HK-2 (cell line): ENCODE measurements at regions not wholly inside any gene's neighbourhood (a gene's known extent, or its start where the extent isn't known, plus 50 kb on each side); places are given as distances from the start of the nearest gene placed in this dataset.

ENCODE experiments used
- DNase-seq: peaks from one replicate; pipeline ENCODE4 v3.0.0-alpha.2; 2018; ENCODE audit not compliant: unreplicated experiment

DNA sequence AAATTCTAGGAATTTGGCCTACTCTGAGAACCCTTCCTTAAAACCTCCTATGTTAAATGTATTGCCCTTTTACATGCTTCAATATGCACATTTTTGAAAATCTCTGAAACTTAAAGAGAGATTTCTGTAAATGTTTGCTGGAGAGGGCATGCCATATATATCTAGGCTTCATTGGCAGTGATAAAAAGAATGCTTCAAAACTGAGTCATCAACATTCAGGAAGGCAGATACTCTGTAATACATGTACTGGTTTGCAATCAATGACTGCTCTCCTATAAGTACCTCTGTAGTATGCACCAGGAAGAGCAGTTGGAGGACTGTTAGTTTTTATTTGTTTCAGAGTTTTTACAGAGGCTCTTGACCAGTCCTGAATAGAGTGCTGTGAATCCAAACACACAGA lies 739.9 kb downstream of the SLC16A7 start:
- no peak for DNase-seq

GRCh38 chr12:60337839-60338549 lies 742.2 kb downstream of the SLC16A7 start:
- DNase-seq, result no peak

DNA sequence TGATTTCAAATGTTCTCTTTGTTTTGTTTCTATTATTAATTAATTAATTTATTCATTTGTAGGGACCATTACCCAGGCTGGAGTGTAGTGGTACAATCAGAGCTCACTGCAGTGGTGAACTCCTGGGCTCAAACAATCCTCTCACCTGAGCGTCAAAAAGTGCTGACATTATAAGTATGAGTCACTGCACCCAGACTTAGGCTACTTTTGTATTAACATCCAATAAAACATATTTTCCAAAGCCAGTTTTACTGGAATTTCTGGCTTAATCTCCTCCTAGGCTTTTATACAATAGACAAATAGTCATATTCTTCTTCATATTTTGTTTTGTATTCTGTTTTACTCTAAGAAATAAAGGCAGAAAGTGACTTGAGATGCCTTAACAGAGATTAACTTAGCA lies 749.6 kb downstream of the SLC16A7 start:
- DNase-seq, result no peak

- no peak for DNase-seq
Observed at GRCh38 chr12:60349232-60349978, 753.6 kb downstream of the SLC16A7 start.

- DNase-seq, result no peak
Observed at GRCh38 chr12:60387356-60387755, 791.5 kb downstream of the SLC16A7 start.

DNA sequence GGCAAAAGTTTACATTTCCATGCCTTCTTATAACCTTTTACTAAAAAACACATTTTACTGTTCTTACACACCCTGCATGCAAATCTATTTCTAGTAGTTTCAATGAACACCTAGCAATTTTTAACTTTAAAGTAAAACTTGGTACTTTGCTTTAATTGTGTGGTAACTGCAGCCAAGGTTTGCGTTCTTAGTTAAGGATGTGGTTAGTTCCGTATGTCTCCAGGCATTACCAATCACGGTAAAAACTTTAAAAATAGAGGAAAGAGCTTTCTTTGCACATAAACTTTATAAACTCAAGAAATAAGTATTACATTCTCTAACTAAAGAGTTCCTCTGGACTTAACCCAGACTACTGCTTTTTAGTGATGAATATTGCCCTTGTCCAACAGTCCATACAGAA lies 795.2 kb downstream of the SLC16A7 start:
- no peak for DNase-seq

DNA sequence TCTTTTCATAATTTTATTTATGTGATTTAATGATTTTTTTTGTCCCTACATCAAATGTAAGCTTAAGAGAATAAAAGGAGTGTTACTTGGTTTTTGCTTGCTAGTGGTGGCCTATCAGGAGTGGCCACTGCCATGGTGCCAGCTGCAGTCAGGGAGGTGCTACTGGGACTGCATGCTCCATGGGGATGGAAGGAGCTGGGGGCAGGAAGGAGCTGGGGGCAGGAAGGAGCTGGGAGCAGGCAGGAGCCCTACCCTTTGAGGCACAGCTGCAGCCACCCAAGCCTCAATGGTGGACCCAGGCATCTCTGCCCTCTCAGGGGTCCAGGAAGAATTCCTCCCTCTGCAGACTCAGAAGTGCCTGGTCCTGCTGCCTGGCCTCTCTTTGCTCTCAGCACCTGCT lies 796.0 kb downstream of the SLC16A7 start:
- no peak for DNase-seq

- no peak for DNase-seq
Observed at GRCh38 chr12:60393093-60393492, 797.3 kb downstream of the SLC16A7 start.

DNA sequence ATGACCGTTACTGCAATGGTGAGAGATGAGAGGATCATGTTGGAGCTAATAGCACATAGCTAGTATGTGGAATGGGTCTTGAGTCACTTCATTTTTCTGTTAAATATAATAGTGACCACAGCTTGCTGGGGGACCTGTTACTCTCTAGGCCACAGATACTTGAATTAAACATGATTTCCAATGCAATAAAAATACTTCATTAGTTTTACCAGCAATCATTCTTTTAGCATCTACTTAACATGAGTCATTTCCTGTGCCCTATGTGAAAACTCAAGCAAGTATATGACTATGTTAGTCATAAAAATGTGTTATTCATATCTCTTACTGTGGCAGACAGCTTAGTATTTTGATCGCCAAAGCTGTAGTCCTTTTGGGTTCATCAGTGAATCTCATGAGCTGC lies 798.8 kb downstream of the SLC16A7 start:
- DNase-seq, result no peak

DNA sequence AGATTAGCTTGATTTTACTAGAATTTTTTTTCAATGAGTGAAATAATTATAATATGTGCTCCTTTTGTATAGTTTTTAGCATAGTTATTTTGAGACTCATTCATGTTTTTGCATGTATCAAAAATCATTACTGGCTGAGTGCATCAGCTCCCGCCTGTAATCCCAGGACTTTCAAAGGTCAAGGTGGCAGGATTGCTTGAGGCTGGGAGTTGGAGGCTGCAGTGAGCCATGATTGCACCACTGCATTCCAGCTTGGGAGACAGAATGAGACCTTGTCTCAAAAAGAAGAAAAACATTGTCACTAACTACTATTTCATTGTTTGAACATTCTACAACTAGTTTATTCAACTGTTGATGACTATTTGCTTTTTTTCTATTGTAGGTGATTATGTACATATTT lies 802.7 kb downstream of the SLC16A7 start:
- no peak for DNase-seq

DNA sequence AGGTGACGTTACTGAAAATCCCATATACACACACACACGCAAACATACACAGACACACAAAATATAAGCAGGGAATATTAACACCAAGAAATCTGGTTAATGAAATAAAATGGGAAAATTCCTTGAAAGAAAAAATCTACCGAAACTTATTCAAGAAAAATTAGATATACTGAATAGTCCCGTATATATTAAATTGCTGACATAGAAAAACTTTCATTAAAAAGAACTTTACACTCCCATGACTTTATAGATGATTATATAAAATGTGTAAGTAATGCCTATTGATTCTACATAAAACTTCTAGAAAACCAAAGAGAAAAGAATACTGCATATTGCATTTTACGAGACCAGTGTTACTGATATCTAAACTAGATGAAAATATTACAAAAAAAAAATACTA lies 803.2 kb downstream of the SLC16A7 start:
- DNase-seq, result no peak

GRCh38 chr12:60402996-60403395 lies 807.2 kb downstream of the SLC16A7 start:
- DNase-seq, result no peak

DNA sequence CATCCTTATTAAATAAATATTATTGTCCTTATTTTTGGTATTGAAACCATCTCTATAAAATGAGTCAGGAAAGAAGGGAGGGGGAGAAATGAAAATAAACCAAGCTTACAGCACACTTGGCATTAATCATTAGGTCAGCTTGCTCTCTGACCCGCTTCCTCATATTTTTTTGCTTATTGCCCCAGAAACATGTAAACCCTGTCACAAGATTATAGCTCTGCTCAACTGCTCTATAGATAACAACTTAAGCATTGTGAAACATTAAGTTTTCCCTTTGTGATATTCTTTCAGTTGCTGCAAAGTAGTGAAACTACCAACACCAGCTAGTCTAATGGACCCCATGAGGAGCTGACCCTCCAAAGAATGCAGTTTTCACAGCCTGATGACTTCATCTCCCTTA lies 819.5 kb downstream of the SLC16A7 start:
- no peak for DNase-seq

- DNase-seq, result no peak
Observed at GRCh38 chr12:60419986-60420385, 824.2 kb downstream of the SLC16A7 start.

- peak; percentile 4 for DNase-seq
Observed at GRCh38 chr12:60421741-60422140, 825.9 kb downstream of the SLC16A7 start.

DNA sequence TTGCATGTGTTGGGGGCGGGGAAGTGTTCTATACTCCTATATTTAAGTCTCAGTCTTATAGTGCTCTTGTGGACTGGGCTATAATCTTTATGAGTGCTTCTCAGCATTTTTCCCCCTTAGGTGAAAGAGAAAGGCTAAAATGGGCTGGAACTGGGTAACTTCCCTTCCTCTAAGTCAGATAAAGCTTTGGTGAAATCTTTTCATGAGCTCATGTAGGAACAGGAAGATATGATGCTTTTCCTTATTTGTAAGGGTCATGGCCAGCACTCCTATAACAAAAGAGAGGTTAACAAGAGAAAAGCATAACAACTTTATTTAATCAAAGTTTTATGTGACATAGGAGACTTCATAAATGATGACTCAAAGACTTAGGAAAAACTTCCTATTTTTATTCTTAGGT lies 841.5 kb downstream of the SLC16A7 start:
- no peak for DNase-seq

- DNase-seq, result no peak
Observed at GRCh38 chr12:60441577-60441976, 845.7 kb downstream of the SLC16A7 start.

- no peak for DNase-seq
Observed at GRCh38 chr12:60451457-60451856, 855.6 kb downstream of the SLC16A7 start.

DNA sequence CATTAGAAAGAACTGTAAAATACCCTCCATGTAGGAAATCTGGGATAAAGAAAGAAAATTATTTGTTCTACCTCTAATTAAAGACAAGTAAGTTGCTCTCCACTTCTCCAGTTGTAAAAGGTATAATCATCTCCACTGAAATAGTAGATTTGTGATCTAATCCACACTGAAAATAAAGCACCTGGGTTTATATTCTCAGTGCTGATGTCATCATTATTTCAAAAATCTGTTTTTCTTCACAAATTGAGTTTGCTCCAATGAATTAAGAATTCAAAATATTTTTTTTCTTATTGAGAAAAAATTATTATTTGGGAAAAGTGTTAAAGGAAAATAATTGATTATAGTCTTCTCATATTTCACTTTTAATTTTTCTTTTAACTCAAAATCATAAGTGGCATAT lies 869.2 kb downstream of the SLC16A7 start:
- DNase-seq, result no peak

DNA sequence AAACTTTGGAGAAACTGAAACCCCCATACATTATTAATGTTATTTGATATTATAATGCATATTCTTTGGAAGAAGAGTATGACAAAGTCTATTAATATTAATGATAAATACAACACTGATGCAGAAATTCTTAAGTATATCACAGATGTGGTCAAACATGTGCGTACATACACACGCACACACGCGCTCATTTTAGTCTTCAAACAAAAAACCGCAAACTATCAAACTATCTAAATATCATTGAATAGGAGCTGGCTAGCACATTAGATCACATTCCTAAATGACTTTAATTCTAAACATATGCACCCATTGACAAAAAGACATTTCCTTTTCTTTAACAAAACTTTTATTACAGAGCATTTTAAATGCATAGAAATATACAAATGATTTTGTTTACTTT lies 872.7 kb downstream of the SLC16A7 start:
- DNase-seq, result no peak

DNA sequence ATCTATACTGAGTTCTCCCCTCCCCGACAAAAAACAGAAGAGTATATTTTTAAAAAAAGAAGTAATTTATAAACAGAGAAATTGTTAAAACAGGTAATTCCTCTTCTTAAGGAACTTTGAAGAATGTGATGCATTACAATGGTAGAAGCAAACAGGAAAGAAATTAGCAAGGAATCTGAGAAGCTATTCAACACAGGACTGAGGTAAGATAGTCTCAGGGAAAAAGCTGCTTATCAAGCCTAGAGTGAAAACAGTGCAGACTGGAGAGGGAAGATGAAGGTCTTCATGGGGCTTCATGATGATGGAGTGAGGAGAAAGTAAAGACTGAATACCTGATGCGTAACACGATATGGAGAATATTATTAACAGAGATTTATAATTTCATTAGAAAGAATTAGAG lies 880.0 kb downstream of the SLC16A7 start:
- no peak for DNase-seq

DNA sequence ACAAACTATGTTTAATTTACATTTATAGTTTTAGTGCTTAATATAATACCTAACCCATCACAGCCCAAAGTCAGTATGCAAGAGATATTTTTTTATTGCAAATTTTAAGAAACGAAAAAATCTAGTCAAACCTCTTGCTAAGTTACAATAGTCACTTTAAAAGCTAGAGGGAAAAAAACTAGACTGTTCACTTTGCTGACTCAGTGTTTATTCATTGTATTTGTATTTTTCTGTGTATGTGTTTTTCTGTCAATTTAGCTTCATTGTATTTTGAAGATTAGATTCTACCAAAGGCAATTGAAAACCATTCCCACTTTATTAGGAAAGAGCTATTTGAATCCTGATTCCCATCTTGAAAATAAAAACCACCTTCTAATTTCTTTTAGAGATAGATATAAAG lies 891.5 kb downstream of the SLC16A7 start:
- no peak for DNase-seq

- DNase-seq, result no peak
Observed at GRCh38 chr12:60489071-60489470, 893.2 kb downstream of the SLC16A7 start.

GRCh38 chr12:60494244-60494643 lies 898.4 kb downstream of the SLC16A7 start:
- DNase-seq, result no peak
